OCI-LY3 (cell line): ENCODE measurements at regions not wholly inside any gene's neighbourhood (a gene's known extent, or its start where the extent isn't known, plus 50 kb on each side); places are given as distances from the start of the nearest gene placed in this dataset.
A peak's percentile ranks its signal among the peaks of the same experiment; 100 is the strongest.

ENCODE experiments used
- H2AFZ ChIP-seq: fragments of 200-600, 300-600 bp; shearing (Covaris generic); 2 replicates; pipeline ENCODE4 v1.6.0; 2014; ENCODE audit warnings: antibody characterized with exemption, low read depth, low read length
- H3K27ac ChIP-seq: fragments of 200-600, 300-600 bp; sonication (generic); 2 replicates; pipeline ENCODE4 v1.5.1; 2014; ENCODE audit warnings: mild to moderate bottlenecking, low read length, moderate library complexity, mixed read lengths
- H3K27me3 ChIP-seq: fragments of 200-600, 300-600 bp; sonication (generic); 2 replicates; pipeline ENCODE4 v1.6.1; 2014; ENCODE audit warnings: low read depth, low read length, mixed read lengths
- H3K36me3 ChIP-seq: fragments of 200-600, 300-600 bp; sonication (generic); replicated peaks from 2 replicates; pipeline ENCODE3; 2014; ENCODE audit warnings: low read depth, low read length, mixed read lengths
- H3K4me1 ChIP-seq: fragments of 300-600, 200-600 bp; sonication (generic); 2 replicates; pipeline ENCODE4 v1.6.1; 2014; ENCODE audit warnings: low read length, mixed read lengths
- H3K4me2 ChIP-seq: fragments of 200-600, 300-600 bp; sonication (generic); 2 replicates; pipeline ENCODE4 v1.6.1; 2014; ENCODE audit warnings: low read length, mixed read lengths
- H3K4me3 ChIP-seq: fragments of 300-600, 200-600 bp; sonication (generic); 2 replicates; pipeline ENCODE4 v1.5.1; 2014; ENCODE audit warnings: antibody characterized with exemption, mild to moderate bottlenecking, low read length, moderate library complexity
- H3K79me2 ChIP-seq: fragments of 300-600, 200-600 bp; shearing (Covaris generic); 2 replicates; pipeline ENCODE4 v1.6.1; 2014; ENCODE audit warnings: mild to moderate bottlenecking, low read length, mixed read lengths
- H3K9ac ChIP-seq: fragments of 300-600, 200-600 bp; shearing (Covaris generic); 2 replicates; pipeline ENCODE4 v1.6.0; 2014; ENCODE audit warnings: mild to moderate bottlenecking, low read length, moderate library complexity
- H3K9me3 ChIP-seq: fragments of 200-600, 300-600 bp; shearing (Covaris generic); 2 replicates; pipeline ENCODE4 v1.6.1; 2014; ENCODE audit warnings: low read length, mixed read lengths; ENCODE audit not compliant: insufficient read depth
- H4K20me1 ChIP-seq: fragments of 200-600, 300-600 bp; sonication (generic); 2 replicates; pipeline ENCODE4 v1.6.1; 2016; ENCODE audit warnings: low read length, mixed read lengths; ENCODE audit not compliant: insufficient read depth
- CTCF ChIP-seq: fragments of 200-600, 300-600 bp; sonication (generic); IDR thresholded peaks from 2 replicates; pipeline ENCODE4 v1.5.1; 2014; ENCODE audit warnings: antibody characterized with exemption, low read length, low read depth
- EZH2phosphoT487 ChIP-seq: fragments of 200-600 bp; shearing (Covaris generic); IDR thresholded peaks from 2 replicates; pipeline ENCODE4 v1.6.1; 2018; ENCODE audit warnings: antibody characterized with exemption, mixed run types, low read depth

GRCh38 chr1:82844911-82845827, 1044.4 kb downstream of the ADGRL2 start:
- Histone ChIP-seq H3K4me1 (no peaks in the 10 kb centered on the region), H3K36me3 (no peaks in the 10 kb centered on the region), H3K79me2 (no peaks in the 10 kb centered on the region), H3K27ac (no peak overlapping the region), H3K9ac (no peak overlapping the region), H3K4me2 (no peak overlapping the region), H3K4me3 (no peak overlapping the region), H2AFZ (no peak overlapping the region), H3K27me3 (no peaks in the 10 kb centered on the region), H3K9me3 (no peaks in the 10 kb centered on the region), H4K20me1 (no peaks in the 10 kb centered on the region)
- TF ChIP-seq CTCF (no peak), EZH2phosphoT487 (no peak)

GRCh38 chr1:82844447-82844846, 1043.7 kb downstream of the ADGRL2 start:
- H3K27me3 ChIP-seq, result no peaks in the 10 kb centered on the region
- no peak for TF ChIP-seq EZH2phosphoT487
- no peaks in the 10 kb centered on the region for H3K79me2 ChIP-seq
- no peaks in the 10 kb centered on the region for H4K20me1 ChIP-seq
- H3K9me3 ChIP-seq, result no peaks in the 10 kb centered on the region
- H3K27ac ChIP-seq, result no peak overlapping the region
- H3K9ac ChIP-seq, result no peak overlapping the region
- no peak overlapping the region for H3K4me2 ChIP-seq
- no peaks in the 10 kb centered on the region for H3K4me1 ChIP-seq
- H3K36me3 ChIP-seq, result no peaks in the 10 kb centered on the region
- H2AFZ ChIP-seq, result no peak overlapping the region
- no peak overlapping the region for H3K4me3 ChIP-seq

DNA sequence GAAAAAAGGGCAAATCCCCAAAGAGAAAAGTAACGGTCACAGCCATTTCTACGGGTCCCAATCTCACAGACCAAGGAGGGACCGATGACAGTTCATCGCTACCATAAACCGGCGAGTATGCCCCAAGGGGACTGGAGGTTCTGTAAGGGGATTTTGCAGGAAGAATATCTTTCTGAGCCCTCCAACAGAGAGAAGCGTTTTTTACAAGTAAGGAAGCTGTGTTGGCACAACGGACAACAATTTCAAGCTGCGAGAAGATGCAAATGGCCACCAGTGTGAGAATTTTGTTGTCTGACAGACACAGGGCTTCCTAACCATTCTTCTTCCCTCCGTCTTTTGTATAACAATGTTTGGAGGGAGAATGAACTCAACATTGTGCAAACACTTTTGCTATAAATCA, 1043.1 kb downstream of the ADGRL2 start:
- Histone ChIP-seq H3K27me3 (no peaks in the 10 kb centered on the region), H4K20me1 (no peaks in the 10 kb centered on the region), H3K4me3 (no peak overlapping the region), H3K27ac (no peak overlapping the region), H3K36me3 (no peaks in the 10 kb centered on the region), H3K9ac (no peak overlapping the region), H3K4me1 (no peaks in the 10 kb centered on the region), H3K4me2 (no peak overlapping the region), H3K9me3 (no peaks in the 10 kb centered on the region), H2AFZ (no peak overlapping the region), H3K79me2 (no peaks in the 10 kb centered on the region)
- no peak for TF ChIP-seq EZH2phosphoT487

GRCh38 chr1:82840192-82840591, 1039.5 kb downstream of the ADGRL2 start:
- no peaks in the 10 kb centered on the region for H3K9me3 ChIP-seq
- H3K27me3 ChIP-seq, result no peaks in the 10 kb centered on the region
- no peak overlapping the region for H3K9ac ChIP-seq
- H3K36me3 ChIP-seq, result no peaks in the 10 kb centered on the region
- no peak overlapping the region for H3K4me2 ChIP-seq
- H4K20me1 ChIP-seq, result no peaks in the 10 kb centered on the region
- no peak overlapping the region for H3K27ac ChIP-seq
- H2AFZ ChIP-seq, result no peak overlapping the region
- no peak overlapping the region for H3K4me3 ChIP-seq
- TF ChIP-seq CTCF, result no peak
- TF ChIP-seq EZH2phosphoT487, result no peak
- H3K4me1 ChIP-seq, result peaks cover 11% of the 10 kb centered on the region
- no peaks in the 10 kb centered on the region for H3K79me2 ChIP-seq

- H4K20me1 ChIP-seq, result no peaks in the 10 kb centered on the region
- H3K27me3 ChIP-seq, result no peaks in the 10 kb centered on the region
- no peak overlapping the region for H3K27ac ChIP-seq
- peak overlapping the region; percentile 51 for H3K4me2 ChIP-seq
- no peak overlapping the region for H3K9ac ChIP-seq
- H3K9me3 ChIP-seq, result no peaks in the 10 kb centered on the region
- H3K4me1 ChIP-seq, result peaks cover 11% of the 10 kb centered on the region
- H3K4me3 ChIP-seq, result peak overlapping the region; percentile 24; the same call in 1 of the 2 replicates
- TF ChIP-seq EZH2phosphoT487 (no peak), CTCF (no peak)
- peak overlapping the region; percentile 46 for H2AFZ ChIP-seq
- no peaks in the 10 kb centered on the region for H3K36me3 ChIP-seq
- H3K79me2 ChIP-seq, result no peaks in the 10 kb centered on the region
Measured at GRCh38 chr1:82837766-82838465, 1037.2 kb downstream of the ADGRL2 start.
